Epithelial cell of esophagus (primary cell): ENCODE measurements at regions not wholly inside any gene's neighbourhood (a gene's known extent, or its start where the extent isn't known, plus 50 kb on each side); places are given as distances from the start of the nearest gene placed in this dataset.

Experiments used
- DNase-seq: peaks from one replicate; pipeline ENCODE4 v3.0.0; 2010; ENCODE audit warnings: low read depth
- H3K4me3 ChIP-seq: 2 replicates; pipeline ENCODE4 v1.5.1; 2011; ENCODE audit warnings: mild to moderate bottlenecking, low read length, control low read depth
- CTCF ChIP-seq: IDR thresholded peaks from 2 replicates; pipeline ENCODE4 v1.5.1; 2011; ENCODE audit warnings: low read depth, mild to moderate bottlenecking, low read length, control low read depth, inconsistent platforms; ENCODE audit not compliant: insufficient read depth; ENCODE audit errors: missing control alignments

- H3K4me3 ChIP-seq = no peak overlapping the region
- no peak for TF ChIP-seq CTCF
- no peak for DNase-seq
These were observed 132.4 kb upstream of the FOXK1 start for GRCh38 chr7:4549681-4550080.

GRCh38 chr7:4550117-4550516 lies 132.0 kb upstream of the FOXK1 start:
- H3K4me3 ChIP-seq = no peak overlapping the region
- no peak for TF ChIP-seq CTCF
- DNase-seq = no peak

- no peak for TF ChIP-seq CTCF
- no peak for DNase-seq
- no peak overlapping the region for H3K4me3 ChIP-seq
These were observed 129.1 kb upstream of the FOXK1 start for GRCh38 chr7:4552985-4553384.

- no peak for TF ChIP-seq CTCF
- H3K4me3 ChIP-seq = no peak overlapping the region
- DNase-seq = no peak
These were observed 125.0 kb upstream of the FOXK1 start for GRCh38 chr7:4556868-4557793.

GRCh38 chr7:4561795-4562194 lies 120.3 kb upstream of the FOXK1 start:
- H3K4me3 ChIP-seq = no peak overlapping the region
- DNase-seq = no peak
- TF ChIP-seq CTCF = no peak

GRCh38 chr7:4566714-4567113 lies 115.4 kb upstream of the FOXK1 start:
- no peak overlapping the region for H3K4me3 ChIP-seq
- no peak for DNase-seq
- TF ChIP-seq CTCF = no peak

GRCh38 chr7:4574851-4575250 lies 107.2 kb upstream of the FOXK1 start:
- H3K4me3 ChIP-seq = no peak overlapping the region
- TF ChIP-seq CTCF = no peak
- no peak for DNase-seq
